Effector CD4-positive, alpha-beta T cell (primary cell): ENCODE measurements at regions not wholly inside any gene's neighbourhood (a gene's known extent, or its start where the extent isn't known, plus 50 kb on each side); places are given as distances from the start of the nearest gene placed in this dataset.
"Not testable (repeated sequence)": the region's sequence is repeated elsewhere in the genome, so short reads cannot be mapped to it uniquely, and the experiment has no call there.

Source experiments
- DNase-seq: peaks from one replicate; pipeline ENCODE4 v3.0.0-alpha.2; 2020

- DNase-seq = no peak
Measured at GRCh38 chr2:121818546-121818945, 63.1 kb downstream of the TSN start.

- DNase-seq = no peak
Measured at GRCh38 chr2:121819846-121820245, 64.4 kb downstream of the TSN start.

GRCh38 chr2:121821476-121822158 is 66.2 kb downstream of the TSN start:
- DNase-seq = no peak

DNA sequence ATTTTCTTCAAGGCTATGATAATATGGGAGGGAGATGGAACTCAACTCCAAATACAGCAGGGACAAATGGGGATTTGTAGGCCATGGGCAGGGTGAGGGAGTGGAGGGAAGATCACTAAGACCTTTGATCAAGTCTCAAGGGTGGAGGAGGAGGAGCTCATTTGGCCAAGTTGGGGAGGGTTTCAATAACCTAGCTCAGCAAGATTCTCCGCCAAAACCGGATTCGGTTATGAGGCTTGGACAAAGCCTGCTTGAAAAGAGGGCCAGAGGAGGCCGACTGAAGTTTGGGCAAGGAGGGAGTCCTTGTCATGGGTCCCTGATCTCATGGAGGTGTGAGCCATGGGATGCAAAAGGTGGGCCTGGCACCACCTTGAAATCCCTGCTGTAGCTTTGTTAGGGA is 68.8 kb downstream of the TSN start:
- no peak for DNase-seq

- no peak for DNase-seq
Measured at GRCh38 chr2:121825003-121825950, 69.8 kb downstream of the TSN start.

DNA sequence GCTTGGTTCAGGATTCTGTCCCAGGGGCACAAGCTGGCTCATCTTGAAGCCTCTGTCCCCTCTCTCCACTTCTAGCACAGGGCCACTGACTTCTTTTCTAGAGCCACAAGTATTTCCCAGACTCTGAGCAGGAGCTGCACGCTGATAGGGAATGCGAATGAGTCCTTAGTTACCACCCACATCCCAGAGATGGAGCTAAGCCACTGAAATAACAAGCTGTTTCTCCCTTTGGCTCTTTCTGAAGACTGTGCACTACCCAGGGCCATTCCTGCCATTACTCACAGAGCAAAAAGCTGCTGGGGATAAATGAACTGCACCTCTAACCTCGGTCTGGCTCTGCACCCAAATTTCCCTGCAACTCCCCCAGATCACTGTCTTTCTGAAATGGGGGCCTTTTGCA is 70.6 kb downstream of the TSN start:
- no peak for DNase-seq

GRCh38 chr2:121828281-121828731 is 72.9 kb downstream of the TSN start:
- DNase-seq = no peak

GRCh38 chr2:121830809-121831208 is 75.4 kb downstream of the TSN start:
- DNase-seq = no peak

- DNase-seq = no peak
Measured at GRCh38 chr2:121831841-121832240, 76.4 kb downstream of the TSN start.

DNA sequence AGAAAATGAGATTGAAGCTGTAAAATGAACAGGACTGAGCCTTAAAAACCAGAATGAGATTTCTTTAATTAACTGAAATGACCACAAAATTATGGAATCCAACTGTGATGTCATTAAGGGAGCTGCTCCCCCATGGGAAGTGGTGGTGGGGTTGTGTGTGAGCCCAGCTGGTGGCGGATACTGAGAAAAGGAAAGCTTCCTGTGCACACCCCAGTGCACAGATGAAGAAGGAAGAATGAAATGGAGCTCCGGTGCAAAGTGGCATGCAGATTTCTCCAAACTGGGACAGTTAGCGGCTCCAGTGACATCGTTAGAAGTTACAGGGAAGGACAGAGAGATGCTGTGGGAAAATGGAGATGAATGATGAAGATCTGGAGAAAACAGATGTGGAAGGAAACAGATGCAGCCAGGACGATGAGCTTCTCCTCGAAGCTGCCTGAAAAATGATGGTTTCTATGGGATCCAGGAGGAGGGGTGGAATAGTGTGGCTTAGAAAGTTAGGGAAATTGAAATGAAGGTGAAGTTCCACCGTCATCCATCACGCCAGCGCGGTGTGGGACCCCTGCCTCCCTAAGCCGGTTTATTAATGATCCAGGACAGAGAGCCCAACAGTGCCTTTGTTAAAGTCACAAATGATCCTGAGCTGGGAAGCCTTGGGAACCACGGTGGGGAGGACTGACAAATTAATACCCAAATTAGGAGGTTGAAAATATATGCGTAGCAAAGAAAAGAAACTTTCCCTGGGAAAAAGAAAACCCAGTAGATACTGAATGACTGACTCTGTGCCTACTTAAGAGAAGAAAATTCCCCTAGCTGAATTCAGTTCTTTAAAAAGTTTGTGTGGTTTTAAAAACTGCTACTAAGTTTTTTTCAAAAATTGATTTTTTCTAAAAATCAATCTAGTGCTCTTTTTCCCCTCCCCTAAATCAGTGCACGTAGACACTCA is 77.2 kb downstream of the TSN start:
- DNase-seq = no peak

- no peak for DNase-seq
Measured at GRCh38 chr2:121833358-121833723, 77.9 kb downstream of the TSN start.

GRCh38 chr2:121836611-121837010 is 81.2 kb downstream of the TSN start:
- DNase-seq = no peak

DNA sequence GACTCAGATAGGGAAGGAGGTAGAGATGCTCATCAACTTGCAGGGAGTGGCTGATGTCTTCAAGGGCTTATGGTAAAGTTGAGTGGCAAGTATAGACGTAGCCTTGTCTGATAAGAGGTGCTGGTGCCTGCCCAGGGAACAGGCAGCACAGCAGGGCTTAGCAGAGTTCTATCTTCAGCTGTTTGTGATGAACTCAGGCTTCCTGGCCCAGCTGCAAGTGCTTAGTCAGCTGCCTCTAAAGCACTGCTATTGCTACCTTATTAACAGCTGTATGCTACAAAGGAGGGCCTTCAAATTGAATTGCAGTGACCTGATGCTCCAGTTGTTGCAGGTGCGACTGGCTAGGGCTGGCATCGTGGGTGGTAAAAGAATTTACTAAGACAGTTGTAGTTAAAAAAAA is 82.1 kb downstream of the TSN start:
- no peak for DNase-seq

DNA sequence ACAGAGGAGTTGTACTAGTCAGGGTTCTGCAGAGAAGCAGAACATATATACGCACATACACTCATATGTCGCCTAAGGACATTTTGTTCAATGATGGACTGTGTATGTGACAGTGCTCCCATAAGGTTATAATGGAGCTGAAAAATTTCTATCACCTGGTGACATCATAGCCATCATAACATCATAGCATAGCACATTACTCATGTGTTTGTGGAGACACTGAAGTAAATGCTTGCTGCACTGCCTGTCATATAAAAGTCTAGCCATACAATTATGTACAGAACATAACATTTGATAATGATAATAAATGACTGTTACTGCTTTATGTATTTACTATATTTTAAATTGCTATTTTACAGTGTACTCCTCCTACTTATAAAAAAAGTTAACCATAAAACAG is 83.1 kb downstream of the TSN start:
- no peak for DNase-seq

DNA sequence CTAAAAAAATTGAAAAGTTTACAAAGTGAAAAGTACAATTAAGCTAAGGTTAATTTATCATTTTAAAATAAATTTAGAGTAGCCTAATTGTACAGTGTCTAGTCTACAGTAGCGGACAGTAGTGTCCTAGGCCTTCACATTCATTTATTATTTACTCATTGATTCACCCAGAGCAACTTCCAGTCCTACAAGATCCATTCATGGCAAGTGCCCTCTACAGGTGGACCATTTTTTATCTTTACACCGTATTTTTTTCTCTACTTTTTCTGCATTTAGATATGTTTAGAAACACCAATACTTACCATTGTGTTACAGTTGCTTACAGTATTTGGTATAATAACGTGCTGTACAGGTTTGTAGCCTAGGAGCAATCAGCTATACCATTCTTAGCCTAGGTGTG is 84.1 kb downstream of the TSN start:
- no peak for DNase-seq

DNA sequence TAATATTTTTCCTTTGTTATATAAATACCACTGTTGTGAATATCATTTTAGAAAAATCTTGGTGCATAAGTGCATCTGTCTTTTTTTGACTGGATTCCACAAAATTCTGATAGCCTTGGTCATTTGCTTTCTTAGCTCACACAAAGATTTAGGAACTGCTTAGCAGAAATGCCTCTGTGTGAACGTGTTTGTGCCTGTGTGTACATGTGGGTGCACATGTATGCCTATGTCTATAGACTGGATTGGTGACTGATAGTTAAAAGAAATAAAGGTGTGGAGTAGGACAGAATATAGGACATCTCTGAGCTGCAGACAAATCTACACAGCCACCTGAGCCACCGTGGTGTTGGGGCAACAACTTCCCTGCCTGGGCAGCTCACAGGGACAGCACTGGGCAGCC is 93.8 kb downstream of the TSN start:
- DNase-seq = no peak

- not testable (repeated sequence) for DNase-seq
Measured at GRCh38 chr2:121853149-121853548, 97.7 kb downstream of the TSN start.

DNA sequence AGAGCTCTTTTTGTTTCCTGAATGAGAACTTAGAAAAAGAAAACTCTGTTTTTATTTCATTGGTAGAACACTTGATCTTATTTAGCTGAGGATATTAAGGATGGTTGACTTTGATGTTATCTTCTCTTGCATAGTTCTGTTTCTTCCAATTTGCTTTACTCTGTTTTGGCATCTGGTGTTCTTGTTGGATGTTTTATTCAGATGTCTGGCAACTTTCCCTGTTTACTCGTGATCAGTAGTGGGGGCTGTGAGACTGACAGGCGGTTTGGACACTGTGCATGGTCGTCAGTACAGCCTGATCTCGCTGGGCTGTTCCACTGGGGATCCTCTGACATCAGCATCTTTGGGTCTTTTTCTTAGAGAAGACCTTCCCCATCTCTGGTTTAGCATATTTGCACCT is 100.1 kb downstream of the TSN start:
- DNase-seq = no peak

GRCh38 chr2:121856360-121856759 is 100.9 kb downstream of the TSN start:
- no peak for DNase-seq

- DNase-seq = no peak
Measured at GRCh38 chr2:121858369-121858768, 102.9 kb downstream of the TSN start.

DNA sequence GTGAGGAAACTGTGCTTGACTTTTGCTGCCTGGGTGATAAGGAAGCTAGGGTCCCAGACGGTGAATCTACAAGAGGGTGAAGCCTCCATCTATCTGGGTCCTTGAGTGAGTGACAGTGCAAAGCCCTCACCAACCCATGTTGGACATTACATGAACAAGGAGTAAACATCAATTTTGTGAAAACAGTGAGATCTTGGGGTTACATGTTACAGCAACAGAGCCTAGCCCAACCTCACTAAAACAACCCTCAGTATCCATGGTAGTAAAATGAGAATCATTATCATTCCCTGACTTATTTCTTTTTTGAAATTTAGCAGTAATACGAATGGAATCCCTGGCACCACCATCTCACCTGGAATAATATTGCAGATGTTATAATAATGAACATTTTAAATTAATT is 103.4 kb downstream of the TSN start:
- DNase-seq = no peak

DNA sequence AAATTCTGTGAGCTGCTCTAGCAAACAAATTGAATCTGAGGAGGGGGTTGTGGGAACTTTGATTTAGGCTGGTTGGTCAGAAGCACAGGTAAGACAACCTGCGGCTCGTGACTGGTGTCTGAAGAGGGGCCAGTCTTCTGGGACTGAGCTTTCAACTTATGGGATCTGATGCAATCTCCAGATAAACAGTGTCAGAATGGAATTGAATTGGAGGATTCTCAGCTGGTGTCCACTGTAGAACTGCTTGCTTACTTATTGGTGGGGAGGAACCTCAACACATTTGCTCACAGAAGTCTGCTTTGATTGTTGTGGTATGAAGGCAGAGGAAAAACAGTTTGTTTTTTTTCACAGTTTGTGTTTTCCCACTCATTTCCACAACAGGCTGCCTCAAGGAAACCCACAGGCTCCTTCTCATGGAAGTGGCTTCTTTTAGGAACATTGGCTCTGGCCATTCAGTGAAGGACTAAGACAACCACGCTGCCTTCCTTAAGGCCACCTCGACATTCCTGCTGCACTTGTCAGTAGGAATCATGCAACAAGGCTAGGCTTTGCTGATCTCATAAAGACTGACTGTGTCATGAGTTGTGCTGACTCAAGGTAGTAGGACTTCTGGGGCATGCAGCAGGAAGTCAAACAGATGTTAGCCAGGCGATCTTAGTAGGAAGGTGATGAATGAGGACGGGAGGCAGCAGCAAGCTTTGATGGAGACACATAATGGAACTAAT is 104.7 kb downstream of the TSN start:
- DNase-seq = no peak
